Mammary epithelial cell (primary cell): ENCODE measurements at regions not wholly inside any gene's neighbourhood (a gene's known extent, or its start where the extent isn't known, plus 50 kb on each side); places are given as distances from the start of the nearest gene placed in this dataset.

Experiments used
- EZH2 ChIP-seq: IDR thresholded peaks from 2 replicates; pipeline ENCODE4 v1.6.1; 2012; ENCODE audit warnings: low read length, inconsistent platforms, borderline replicate concordance
- TF ChIP-seq, protein P1 (sequence below), 2 donors: IDR thresholded peaks in 1 of 2; conservative IDR thresholded peaks in 1 of 2; 2 replicates each; pipeline ENCODE4 v1.5.1; 2011 to 2012; ENCODE audit warnings: inconsistent platforms in 2 of 2, low read length in 2 of 2, mild to moderate bottlenecking in 2 of 2, control low read depth in 1 of 2, low read depth in 1 of 2; ENCODE audit not compliant: insufficient read depth in 1 of 2; ENCODE audit errors: extremely low read depth in 1 of 2

DNA sequence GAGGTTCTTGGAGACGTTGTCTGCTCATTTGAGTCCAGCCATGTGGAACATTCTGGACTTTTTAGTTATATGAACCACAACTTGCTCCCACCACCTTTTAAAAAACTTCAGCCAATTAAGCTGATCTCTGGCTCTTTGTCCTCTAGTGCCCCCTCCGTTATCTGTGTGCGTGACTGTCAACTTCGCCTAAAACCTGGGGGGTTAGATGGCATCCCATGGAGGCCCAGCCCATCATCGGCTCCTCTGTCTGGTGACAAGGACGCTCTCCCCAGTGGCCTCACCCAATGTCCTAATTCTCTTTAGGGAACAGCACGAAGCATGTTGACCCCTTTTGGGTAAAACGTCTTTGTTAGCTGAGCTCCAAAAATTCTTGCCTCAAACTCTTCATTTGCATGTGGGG, 341.0 kb upstream of the TNRC6C start:
- TF ChIP-seq, protein P1, sequence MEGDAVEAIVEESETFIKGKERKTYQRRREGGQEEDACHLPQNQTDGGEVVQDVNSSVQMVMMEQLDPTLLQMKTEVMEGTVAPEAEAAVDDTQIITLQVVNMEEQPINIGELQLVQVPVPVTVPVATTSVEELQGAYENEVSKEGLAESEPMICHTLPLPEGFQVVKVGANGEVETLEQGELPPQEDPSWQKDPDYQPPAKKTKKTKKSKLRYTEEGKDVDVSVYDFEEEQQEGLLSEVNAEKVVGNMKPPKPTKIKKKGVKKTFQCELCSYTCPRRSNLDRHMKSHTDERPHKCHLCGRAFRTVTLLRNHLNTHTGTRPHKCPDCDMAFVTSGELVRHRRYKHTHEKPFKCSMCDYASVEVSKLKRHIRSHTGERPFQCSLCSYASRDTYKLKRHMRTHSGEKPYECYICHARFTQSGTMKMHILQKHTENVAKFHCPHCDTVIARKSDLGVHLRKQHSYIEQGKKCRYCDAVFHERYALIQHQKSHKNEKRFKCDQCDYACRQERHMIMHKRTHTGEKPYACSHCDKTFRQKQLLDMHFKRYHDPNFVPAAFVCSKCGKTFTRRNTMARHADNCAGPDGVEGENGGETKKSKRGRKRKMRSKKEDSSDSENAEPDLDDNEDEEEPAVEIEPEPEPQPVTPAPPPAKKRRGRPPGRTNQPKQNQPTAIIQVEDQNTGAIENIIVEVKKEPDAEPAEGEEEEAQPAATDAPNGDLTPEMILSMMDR (conservative IDR thresholded peaks at IDR 0.05 in 1 of 2, IDR thresholded peaks at IDR 0.05 in 1 of 2; ENCODE audit: extremely low read depth in 1 of 2, insufficient read depth in 1 of 2, low read depth in 1 of 2, low read length in 2 of 2) = no peak
- TF ChIP-seq EZH2 = no peak
